GM23338 (cell line): ENCODE measurements at regions not wholly inside any gene's neighbourhood (a gene's known extent, or its start where the extent isn't known, plus 50 kb on each side); places are given as distances from the start of the nearest gene placed in this dataset.

Source experiments
- ATAC-seq: fragments of 200-7000 bp; cut with Tn5 transposase; 3 replicates; pipeline ENCODE4 v1.9.1; 2020
- DNase-seq: peaks from one replicate; pipeline ENCODE4 v3.0.0-alpha.2; 2015; ENCODE audit warnings: low spot score
- H2AFZ ChIP-seq: fragments of 200-600 bp; sonication (generic); 2 replicates; pipeline ENCODE4 v1.8.0; 2016; ENCODE audit warnings: antibody characterized with exemption, mild to moderate bottlenecking, moderate library complexity
- H3F3A ChIP-seq: fragments of 200-600 bp; sonication (generic); replicated peaks from 2 replicates; pipeline ENCODE4 v1.8.0; 2017; ENCODE audit warnings: antibody characterized with exemption, mixed run types, low read depth
- H3K27ac ChIP-seq: fragments of 200-600 bp; sonication (generic); 2 replicates; pipeline ENCODE4 v1.6.1; 2016; ENCODE audit warnings: low read depth
- H3K27me3 ChIP-seq: fragments of 200-600 bp; sonication (generic); 2 replicates; pipeline ENCODE4 v1.8.0; 2016; ENCODE audit warnings: mild to moderate bottlenecking, mixed run types, moderate library complexity; ENCODE audit not compliant: insufficient read depth
- H3K36me3 ChIP-seq: fragments of 200-600 bp; sonication (generic); 2 replicates; pipeline ENCODE4 v1.8.0; 2016; ENCODE audit warnings: mild to moderate bottlenecking; ENCODE audit not compliant: insufficient read depth
- H3K4me1 ChIP-seq: fragments of 200-600 bp; sonication (generic); 2 replicates; pipeline ENCODE4 v1.8.0; 2016; ENCODE audit warnings: mild to moderate bottlenecking, moderate library complexity; ENCODE audit not compliant: insufficient read depth
- H3K4me2 ChIP-seq: fragments of 200-600 bp; sonication (generic); 2 replicates; pipeline ENCODE4 v1.7.1; 2017; ENCODE audit warnings: mixed run types
- H3K4me3 ChIP-seq: fragments of 200-600 bp; sonication (generic); 2 replicates; pipeline ENCODE4 v1.6.1; 2016; ENCODE audit warnings: mixed run types
- H3K79me2 ChIP-seq: fragments of 200-600 bp; sonication (generic); replicated peaks from 2 replicates; pipeline ENCODE4 v1.8.0; 2017; ENCODE audit warnings: mild to moderate bottlenecking; ENCODE audit not compliant: insufficient read depth
- H3K9me2 ChIP-seq: fragments of 200-600 bp; sonication (generic); 2 replicates; pipeline ENCODE4 v1.8.0; 2017; ENCODE audit not compliant: insufficient read depth
- H4K20me1 ChIP-seq: fragments of 200-600 bp; sonication (generic); replicated peaks from 2 replicates; pipeline ENCODE4 v1.8.0; 2017; ENCODE audit warnings: mild to moderate bottlenecking; ENCODE audit not compliant: insufficient read depth
- H3K27ac Mint-ChIP-seq: 2 replicates; pipeline ENCODE4 v1.8.0; 2020; ENCODE audit warnings: inconsistent platforms, mild to moderate bottlenecking, moderate library complexity, mixed read lengths
- H3K27me3 Mint-ChIP-seq: 3 replicates; pipeline ENCODE4 v1.8.0; 2022; ENCODE audit warnings: low read depth, mild to moderate bottlenecking, moderate library complexity, mixed read lengths, inconsistent platforms; ENCODE audit not compliant: insufficient read depth, poor library complexity
- H3K36me3 Mint-ChIP-seq: 3 replicates; pipeline ENCODE4 v1.8.0; 2021; ENCODE audit warnings: low read depth, mild to moderate bottlenecking, inconsistent platforms, moderate library complexity, mixed read lengths
- H3K4me1 Mint-ChIP-seq: 3 replicates; pipeline ENCODE4 v1.8.0; 2020; ENCODE audit warnings: mild to moderate bottlenecking, inconsistent platforms, mixed read lengths
- H3K4me3 Mint-ChIP-seq: 3 replicates; pipeline ENCODE4 v1.8.0; 2021; ENCODE audit warnings: moderate library complexity, mild to moderate bottlenecking, inconsistent platforms, mixed read lengths
- H3K9me3 Mint-ChIP-seq: 3 replicates; pipeline ENCODE4 v1.8.0; 2020; ENCODE audit warnings: moderate library complexity, mild to moderate bottlenecking, inconsistent platforms, mixed read lengths
- CREB1 ChIP-seq: fragments of 250-450 bp; sonication (Bioruptor Pico); IDR thresholded peaks from 2 replicates; pipeline ENCODE4 v1.5.0; 2020; ENCODE audit warnings: low read depth, mild to moderate bottlenecking, moderate library complexity
- EZH2 ChIP-seq: fragments of 200-600 bp; sonication (generic); IDR thresholded peaks from one replicate; pipeline ENCODE4 v1.8.0; 2017; ENCODE audit warnings: antibody characterized with exemption, mild to moderate bottlenecking, low read depth; ENCODE audit not compliant: unreplicated experiment
- EZH2phosphoT487 ChIP-seq: fragments of 200-600 bp; sonication (generic); IDR thresholded peaks from one replicate; pipeline ENCODE4 v1.8.1; 2018; ENCODE audit warnings: antibody characterized with exemption; ENCODE audit not compliant: unreplicated experiment
- JUNB ChIP-seq: IDR thresholded peaks from one replicate; pipeline ENCODE4 v1.6.1; 2016; ENCODE audit warnings: antibody characterized with exemption; ENCODE audit not compliant: unreplicated experiment
- NANOG ChIP-seq: IDR thresholded peaks from 2 replicates; pipeline ENCODE4 v1.6.1; 2016; ENCODE audit warnings: antibody characterized with exemption, borderline replicate concordance
- POLR2AphosphoS5 ChIP-seq: IDR thresholded peaks from 2 replicates; pipeline ENCODE4 v1.6.1; 2016; ENCODE audit warnings: antibody characterized with exemption, low read depth
- ZNF114 ChIP-seq: fragments of 250-450 bp; sonication (Bioruptor Pico); IDR thresholded peaks from 2 replicates; pipeline ENCODE4 v1.5.0; 2020; ENCODE audit warnings: mild to moderate bottlenecking, moderate library complexity
- TF ChIP-seq, protein P1 (sequence below): fragments of 250-450 bp; sonication (Bioruptor Pico); IDR thresholded peaks from 2 replicates; pipeline ENCODE4 v1.5.0; 2020; ENCODE audit warnings: mild to moderate bottlenecking, moderate library complexity
- TF ChIP-seq, protein P2 (sequence below), 2 experiments: fragments of 200-600 bp in 1 of 2; sonication (generic) in 1 of 2; conservative IDR thresholded peaks; 2 replicates each; pipeline versions ENCODE4 v1.5.1 to v1.6.1; 2016 to 2017; ENCODE audit warnings: antibody characterized with exemption in 2 of 2, low read depth in 2 of 2, mild to moderate bottlenecking in 2 of 2, moderate library complexity in 1 of 2
- TF ChIP-seq, protein P3 (sequence below): IDR thresholded peaks from 2 replicates; pipeline ENCODE4 v1.6.1; 2016; ENCODE audit warnings: antibody characterized with exemption
- TF ChIP-seq, protein P4 (sequence below): IDR thresholded peaks from one replicate; pipeline ENCODE4 v1.6.1; 2018; ENCODE audit warnings: antibody characterized with exemption; ENCODE audit not compliant: unreplicated experiment

DNA sequence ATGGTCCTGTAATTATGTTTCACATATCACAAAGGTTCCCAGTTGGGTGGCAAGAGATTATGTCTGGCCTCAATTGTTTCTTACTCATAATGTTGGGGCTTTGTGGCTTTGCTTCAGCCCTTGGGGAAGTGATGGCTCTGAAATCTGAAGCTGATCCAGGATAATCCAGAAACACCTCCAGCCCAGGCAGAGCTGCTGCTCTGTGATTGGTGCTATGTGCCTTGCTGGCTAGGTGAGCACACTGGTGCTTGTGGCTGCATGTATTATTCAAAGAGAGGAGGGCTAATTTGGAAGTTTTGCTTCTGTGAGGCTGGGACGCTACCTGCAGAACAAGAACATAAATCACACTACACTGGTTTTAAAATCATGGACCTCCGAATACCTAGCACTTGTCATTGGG is 346.6 kb upstream of the MGMT start:
- DNase-seq = no peak
- peaks cover 1% of the 10 kb centered on the region; the same call in 1 of the 3 replicates for H3K9me3 Mint-ChIP-seq
- no peaks in the 10 kb centered on the region for H3K36me3 ChIP-seq
- H3K4me1 ChIP-seq = 0 out of 2 replicates have a peak, but pooled peaks cover 7% of the 10 kb centered on the region
- H3K79me2 ChIP-seq = no peaks in the 10 kb centered on the region
- H4K20me1 ChIP-seq = no peaks in the 10 kb centered on the region
- H3F3A ChIP-seq = no peaks in the 10 kb centered on the region
- H3K4me2 ChIP-seq = no peak overlapping the region
- TF ChIP-seq, protein P1, sequence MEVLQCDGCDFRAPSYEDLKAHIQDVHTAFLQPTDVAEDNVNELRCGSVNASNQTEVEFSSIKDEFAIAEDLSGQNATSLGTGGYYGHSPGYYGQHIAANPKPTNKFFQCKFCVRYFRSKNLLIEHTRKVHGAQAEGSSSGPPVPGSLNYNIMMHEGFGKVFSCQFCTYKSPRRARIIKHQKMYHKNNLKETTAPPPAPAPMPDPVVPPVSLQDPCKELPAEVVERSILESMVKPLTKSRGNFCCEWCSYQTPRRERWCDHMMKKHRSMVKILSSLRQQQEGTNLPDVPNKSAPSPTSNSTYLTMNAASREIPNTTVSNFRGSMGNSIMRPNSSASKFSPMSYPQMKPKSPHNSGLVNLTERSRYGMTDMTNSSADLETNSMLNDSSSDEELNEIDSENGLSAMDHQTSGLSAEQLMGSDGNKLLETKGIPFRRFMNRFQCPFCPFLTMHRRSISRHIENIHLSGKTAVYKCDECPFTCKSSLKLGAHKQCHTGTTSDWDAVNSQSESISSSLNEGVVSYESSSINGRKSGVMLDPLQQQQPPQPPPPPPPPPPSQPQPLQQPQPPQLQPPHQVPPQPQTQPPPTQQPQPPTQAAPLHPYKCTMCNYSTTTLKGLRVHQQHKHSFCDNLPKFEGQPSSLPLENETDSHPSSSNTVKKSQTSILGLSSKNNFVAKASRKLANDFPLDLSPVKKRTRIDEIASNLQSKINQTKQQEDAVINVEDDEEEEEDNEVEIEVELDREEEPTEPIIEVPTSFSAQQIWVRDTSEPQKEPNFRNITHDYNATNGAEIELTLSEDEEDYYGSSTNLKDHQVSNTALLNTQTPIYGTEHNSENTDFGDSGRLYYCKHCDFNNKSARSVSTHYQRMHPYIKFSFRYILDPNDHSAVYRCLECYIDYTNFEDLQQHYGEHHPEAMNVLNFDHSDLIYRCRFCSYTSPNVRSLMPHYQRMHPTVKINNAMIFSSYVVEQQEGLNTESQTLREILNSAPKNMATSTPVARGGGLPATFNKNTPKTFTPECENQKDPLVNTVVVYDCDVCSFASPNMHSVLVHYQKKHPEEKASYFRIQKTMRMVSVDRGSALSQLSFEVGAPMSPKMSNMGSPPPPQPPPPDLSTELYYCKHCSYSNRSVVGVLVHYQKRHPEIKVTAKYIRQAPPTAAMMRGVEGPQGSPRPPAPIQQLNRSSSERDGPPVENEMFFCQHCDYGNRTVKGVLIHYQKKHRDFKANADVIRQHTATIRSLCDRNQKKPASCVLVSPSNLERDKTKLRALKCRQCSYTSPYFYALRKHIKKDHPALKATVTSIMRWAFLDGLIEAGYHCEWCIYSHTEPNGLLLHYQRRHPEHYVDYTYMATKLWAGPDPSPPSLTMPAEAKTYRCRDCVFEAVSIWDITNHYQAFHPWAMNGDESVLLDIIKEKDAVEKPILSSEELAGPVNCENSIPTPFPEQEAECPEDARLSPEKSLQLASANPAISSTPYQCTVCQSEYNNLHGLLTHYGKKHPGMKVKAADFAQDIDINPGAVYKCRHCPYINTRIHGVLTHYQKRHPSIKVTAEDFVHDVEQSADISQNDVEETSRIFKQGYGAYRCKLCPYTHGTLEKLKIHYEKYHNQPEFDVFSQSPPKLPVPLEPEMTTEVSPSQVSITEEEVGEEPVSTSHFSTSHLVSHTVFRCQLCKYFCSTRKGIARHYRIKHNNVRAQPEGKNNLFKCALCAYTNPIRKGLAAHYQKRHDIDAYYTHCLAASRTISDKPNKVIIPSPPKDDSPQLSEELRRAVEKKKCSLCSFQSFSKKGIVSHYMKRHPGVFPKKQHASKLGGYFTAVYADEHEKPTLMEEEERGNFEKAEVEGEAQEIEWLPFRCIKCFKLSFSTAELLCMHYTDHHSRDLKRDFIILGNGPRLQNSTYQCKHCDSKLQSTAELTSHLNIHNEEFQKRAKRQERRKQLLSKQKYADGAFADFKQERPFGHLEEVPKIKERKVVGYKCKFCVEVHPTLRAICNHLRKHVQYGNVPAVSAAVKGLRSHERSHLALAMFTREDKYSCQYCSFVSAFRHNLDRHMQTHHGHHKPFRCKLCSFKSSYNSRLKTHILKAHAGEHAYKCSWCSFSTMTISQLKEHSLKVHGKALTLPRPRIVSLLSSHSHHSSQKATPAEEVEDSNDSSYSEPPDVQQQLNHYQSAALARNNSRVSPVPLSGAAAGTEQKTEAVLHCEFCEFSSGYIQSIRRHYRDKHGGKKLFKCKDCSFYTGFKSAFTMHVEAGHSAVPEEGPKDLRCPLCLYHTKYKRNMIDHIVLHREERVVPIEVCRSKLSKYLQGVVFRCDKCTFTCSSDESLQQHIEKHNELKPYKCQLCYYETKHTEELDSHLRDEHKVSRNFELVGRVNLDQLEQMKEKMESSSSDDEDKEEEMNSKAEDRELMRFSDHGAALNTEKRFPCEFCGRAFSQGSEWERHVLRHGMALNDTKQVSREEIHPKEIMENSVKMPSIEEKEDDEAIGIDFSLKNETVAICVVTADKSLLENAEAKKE (CRISPR knock-in tag) = no peak
- TF ChIP-seq CREB1 (CRISPR knock-in tag) (no peak), EZH2 (no peak), NANOG (no peak), POLR2AphosphoS5 (no peak), JUNB (no peak), ZNF114 (CRISPR knock-in tag) (no peak), EZH2phosphoT487 (no peak)
- TF ChIP-seq, protein P2, sequence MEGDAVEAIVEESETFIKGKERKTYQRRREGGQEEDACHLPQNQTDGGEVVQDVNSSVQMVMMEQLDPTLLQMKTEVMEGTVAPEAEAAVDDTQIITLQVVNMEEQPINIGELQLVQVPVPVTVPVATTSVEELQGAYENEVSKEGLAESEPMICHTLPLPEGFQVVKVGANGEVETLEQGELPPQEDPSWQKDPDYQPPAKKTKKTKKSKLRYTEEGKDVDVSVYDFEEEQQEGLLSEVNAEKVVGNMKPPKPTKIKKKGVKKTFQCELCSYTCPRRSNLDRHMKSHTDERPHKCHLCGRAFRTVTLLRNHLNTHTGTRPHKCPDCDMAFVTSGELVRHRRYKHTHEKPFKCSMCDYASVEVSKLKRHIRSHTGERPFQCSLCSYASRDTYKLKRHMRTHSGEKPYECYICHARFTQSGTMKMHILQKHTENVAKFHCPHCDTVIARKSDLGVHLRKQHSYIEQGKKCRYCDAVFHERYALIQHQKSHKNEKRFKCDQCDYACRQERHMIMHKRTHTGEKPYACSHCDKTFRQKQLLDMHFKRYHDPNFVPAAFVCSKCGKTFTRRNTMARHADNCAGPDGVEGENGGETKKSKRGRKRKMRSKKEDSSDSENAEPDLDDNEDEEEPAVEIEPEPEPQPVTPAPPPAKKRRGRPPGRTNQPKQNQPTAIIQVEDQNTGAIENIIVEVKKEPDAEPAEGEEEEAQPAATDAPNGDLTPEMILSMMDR (conservative IDR thresholded peaks at IDR 0.05; ENCODE audit: low read depth in 2 of 2) = no peak
- TF ChIP-seq, protein P3, sequence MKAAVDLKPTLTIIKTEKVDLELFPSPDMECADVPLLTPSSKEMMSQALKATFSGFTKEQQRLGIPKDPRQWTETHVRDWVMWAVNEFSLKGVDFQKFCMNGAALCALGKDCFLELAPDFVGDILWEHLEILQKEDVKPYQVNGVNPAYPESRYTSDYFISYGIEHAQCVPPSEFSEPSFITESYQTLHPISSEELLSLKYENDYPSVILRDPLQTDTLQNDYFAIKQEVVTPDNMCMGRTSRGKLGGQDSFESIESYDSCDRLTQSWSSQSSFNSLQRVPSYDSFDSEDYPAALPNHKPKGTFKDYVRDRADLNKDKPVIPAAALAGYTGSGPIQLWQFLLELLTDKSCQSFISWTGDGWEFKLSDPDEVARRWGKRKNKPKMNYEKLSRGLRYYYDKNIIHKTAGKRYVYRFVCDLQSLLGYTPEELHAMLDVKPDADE = no peak
- TF ChIP-seq, protein P4, sequence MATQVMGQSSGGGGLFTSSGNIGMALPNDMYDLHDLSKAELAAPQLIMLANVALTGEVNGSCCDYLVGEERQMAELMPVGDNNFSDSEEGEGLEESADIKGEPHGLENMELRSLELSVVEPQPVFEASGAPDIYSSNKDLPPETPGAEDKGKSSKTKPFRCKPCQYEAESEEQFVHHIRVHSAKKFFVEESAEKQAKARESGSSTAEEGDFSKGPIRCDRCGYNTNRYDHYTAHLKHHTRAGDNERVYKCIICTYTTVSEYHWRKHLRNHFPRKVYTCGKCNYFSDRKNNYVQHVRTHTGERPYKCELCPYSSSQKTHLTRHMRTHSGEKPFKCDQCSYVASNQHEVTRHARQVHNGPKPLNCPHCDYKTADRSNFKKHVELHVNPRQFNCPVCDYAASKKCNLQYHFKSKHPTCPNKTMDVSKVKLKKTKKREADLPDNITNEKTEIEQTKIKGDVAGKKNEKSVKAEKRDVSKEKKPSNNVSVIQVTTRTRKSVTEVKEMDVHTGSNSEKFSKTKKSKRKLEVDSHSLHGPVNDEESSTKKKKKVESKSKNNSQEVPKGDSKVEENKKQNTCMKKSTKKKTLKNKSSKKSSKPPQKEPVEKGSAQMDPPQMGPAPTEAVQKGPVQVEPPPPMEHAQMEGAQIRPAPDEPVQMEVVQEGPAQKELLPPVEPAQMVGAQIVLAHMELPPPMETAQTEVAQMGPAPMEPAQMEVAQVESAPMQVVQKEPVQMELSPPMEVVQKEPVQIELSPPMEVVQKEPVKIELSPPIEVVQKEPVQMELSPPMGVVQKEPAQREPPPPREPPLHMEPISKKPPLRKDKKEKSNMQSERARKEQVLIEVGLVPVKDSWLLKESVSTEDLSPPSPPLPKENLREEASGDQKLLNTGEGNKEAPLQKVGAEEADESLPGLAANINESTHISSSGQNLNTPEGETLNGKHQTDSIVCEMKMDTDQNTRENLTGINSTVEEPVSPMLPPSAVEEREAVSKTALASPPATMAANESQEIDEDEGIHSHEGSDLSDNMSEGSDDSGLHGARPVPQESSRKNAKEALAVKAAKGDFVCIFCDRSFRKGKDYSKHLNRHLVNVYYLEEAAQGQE = no peak
- H3K27me3 ChIP-seq = no peaks in the 10 kb centered on the region
- peaks cover 1% of the 10 kb centered on the region; the same call in 1 of the 3 replicates for H3K36me3 Mint-ChIP-seq
- no peak overlapping the region for H3K4me3 Mint-ChIP-seq
- H2AFZ ChIP-seq = peak overlapping the region; percentile 43; the same call in 1 of the 2 replicates
- H3K27me3 Mint-ChIP-seq = no peaks in the 10 kb centered on the region
- no peak overlapping the region for H3K27ac ChIP-seq
- 0 out of 2 replicates have a peak, but pooled peaks cover 5% of the 10 kb centered on the region for H3K9me2 ChIP-seq
- ATAC-seq = no peak
- H3K27ac Mint-ChIP-seq = no peak overlapping the region
- peaks cover 9% of the 10 kb centered on the region for H3K4me1 Mint-ChIP-seq
- H3K4me3 ChIP-seq = no peak overlapping the region
